ENCODE measurements at regions not wholly inside any gene's neighbourhood (a gene's known extent, or its start where the extent isn't known, plus 50 kb on each side); places are given as distances from the start of the nearest gene placed in this dataset.

- no peaks in the 10 kb centered on the region for H3K9me3 ChIP-seq (ENCODE audit: insufficient read depth, low read length, severe bottlenecking)
- H2AFZ ChIP-seq (ENCODE audit: low read depth, low read length), result no peak overlapping the region
- H3K36me3 ChIP-seq (ENCODE audit: insufficient read depth, low read length), result no peaks in the 10 kb centered on the region
- no peak overlapping the region for H3K4me3 ChIP-seq (ENCODE audit: low read depth in 1 of 2, low read length in 2 of 2)
- TF ChIP-seq EZH2 (IDR thresholded peaks at IDR 0.05; ENCODE audit: borderline replicate concordance, low read depth, low read length, severe bottlenecking), result no peak
- TF ChIP-seq CTCF (IDR thresholded peaks at IDR 0.05; ENCODE audit: borderline replicate concordance, extremely low read depth, low read length, poor library complexity, severe bottlenecking), result no peak
- H3K27me3 ChIP-seq (ENCODE audit: insufficient read depth, low read length, poor library complexity), result peaks cover 14% of the 10 kb centered on the region
- no peak overlapping the region for H3K27ac ChIP-seq (ENCODE audit: low read length)
- no peaks in the 10 kb centered on the region for H3K4me1 ChIP-seq (ENCODE audit: insufficient read depth, low read length)
- no peaks in the 10 kb centered on the region for H3K79me2 ChIP-seq (ENCODE audit: insufficient read depth, low read length)
- DNase-seq, result no peak
- no peak overlapping the region for H3K9ac ChIP-seq (ENCODE audit: low read depth, low read length)
- no peaks in the 10 kb centered on the region for H4K20me1 ChIP-seq (ENCODE audit: insufficient read depth, low read length)
- ATAC-seq (ENCODE audit: insufficient read depth, low read depth), result no peak
- H3K4me2 ChIP-seq (ENCODE audit: insufficient read depth, low read length), result no peak overlapping the region
These were observed 248.0 kb upstream of the P2RY1 start for GRCh38 chr3:152586974-152587373.

- no peak overlapping the region for H3K4me2 ChIP-seq (ENCODE audit: insufficient read depth, low read length)
- DNase-seq (no peak), ATAC-seq (ENCODE audit: insufficient read depth, low read depth) (no peak)
- H4K20me1 ChIP-seq (ENCODE audit: insufficient read depth, low read length), result no peaks in the 10 kb centered on the region
- H3K79me2 ChIP-seq (ENCODE audit: insufficient read depth, low read length), result no peaks in the 10 kb centered on the region
- TF ChIP-seq CTCF (IDR thresholded peaks at IDR 0.05; ENCODE audit: borderline replicate concordance, extremely low read depth, low read length, poor library complexity, severe bottlenecking) (no peak), EZH2 (IDR thresholded peaks at IDR 0.05; ENCODE audit: borderline replicate concordance, low read depth, low read length, severe bottlenecking) (no peak)
- no peaks in the 10 kb centered on the region for H3K9me3 ChIP-seq (ENCODE audit: insufficient read depth, low read length, severe bottlenecking)
- H3K36me3 ChIP-seq (ENCODE audit: insufficient read depth, low read length), result no peaks in the 10 kb centered on the region
- peaks cover 19% of the 10 kb centered on the region for H3K27me3 ChIP-seq (ENCODE audit: insufficient read depth, low read length, poor library complexity)
- H2AFZ ChIP-seq (ENCODE audit: low read depth, low read length), result no peak overlapping the region
- no peaks in the 10 kb centered on the region for H3K4me1 ChIP-seq (ENCODE audit: insufficient read depth, low read length)
- no peak overlapping the region for H3K9ac ChIP-seq (ENCODE audit: low read depth, low read length)
- H3K4me3 ChIP-seq (ENCODE audit: low read depth in 1 of 2, low read length in 2 of 2), result no peak overlapping the region
- H3K27ac ChIP-seq (ENCODE audit: low read length), result no peak overlapping the region
These were observed 247.1 kb upstream of the P2RY1 start for GRCh38 chr3:152587861-152588260.

- Histone ChIP-seq H3K79me2 (ENCODE audit: insufficient read depth, low read length) (no peaks in the 10 kb centered on the region), H3K27ac (ENCODE audit: low read length) (no peak overlapping the region), H3K4me2 (ENCODE audit: insufficient read depth, low read length) (no peak overlapping the region), H3K4me3 (ENCODE audit: low read depth in 1 of 2, low read length in 2 of 2) (no peak overlapping the region), H3K9ac (ENCODE audit: low read depth, low read length) (no peak overlapping the region), H2AFZ (ENCODE audit: low read depth, low read length) (no peak overlapping the region), H3K27me3 (ENCODE audit: insufficient read depth, low read length, poor library complexity) (peaks cover 20% of the 10 kb centered on the region), H3K36me3 (ENCODE audit: insufficient read depth, low read length) (no peaks in the 10 kb centered on the region), H4K20me1 (ENCODE audit: insufficient read depth, low read length) (no peaks in the 10 kb centered on the region), H3K9me3 (ENCODE audit: insufficient read depth, low read length, severe bottlenecking) (no peaks in the 10 kb centered on the region), H3K4me1 (ENCODE audit: insufficient read depth, low read length) (no peaks in the 10 kb centered on the region)
- TF ChIP-seq EZH2 (IDR thresholded peaks at IDR 0.05; ENCODE audit: borderline replicate concordance, low read depth, low read length, severe bottlenecking) (no peak), CTCF (IDR thresholded peaks at IDR 0.05; ENCODE audit: borderline replicate concordance, extremely low read depth, low read length, poor library complexity, severe bottlenecking) (no peak)
- ATAC-seq (ENCODE audit: insufficient read depth, low read depth), result no peak
- DNase-seq, result no peak
These were observed 245.3 kb upstream of the P2RY1 start for GRCh38 chr3:152589644-152590043.

- peaks cover 14% of the 10 kb centered on the region for H3K27me3 ChIP-seq (ENCODE audit: insufficient read depth, low read length, poor library complexity)
- no peak for TF ChIP-seq EZH2 (IDR thresholded peaks at IDR 0.05; ENCODE audit: borderline replicate concordance, low read depth, low read length, severe bottlenecking)
- TF ChIP-seq CTCF (IDR thresholded peaks at IDR 0.05; ENCODE audit: borderline replicate concordance, extremely low read depth, low read length, poor library complexity, severe bottlenecking), result no peak
- no peaks in the 10 kb centered on the region for H3K9me3 ChIP-seq (ENCODE audit: insufficient read depth, low read length, severe bottlenecking)
- H3K36me3 ChIP-seq (ENCODE audit: insufficient read depth, low read length), result no peaks in the 10 kb centered on the region
- no peaks in the 10 kb centered on the region for H4K20me1 ChIP-seq (ENCODE audit: insufficient read depth, low read length)
- no peak overlapping the region for H3K4me3 ChIP-seq (ENCODE audit: low read depth in 1 of 2, low read length in 2 of 2)
- H3K79me2 ChIP-seq (ENCODE audit: insufficient read depth, low read length), result no peaks in the 10 kb centered on the region
- peaks cover 2% of the 10 kb centered on the region; the same call in 1 of the 2 replicates for H3K4me1 ChIP-seq (ENCODE audit: insufficient read depth, low read length)
- no peak for DNase-seq
- no peak overlapping the region for H3K9ac ChIP-seq (ENCODE audit: low read depth, low read length)
- H3K27ac ChIP-seq (ENCODE audit: low read length), result no peak overlapping the region
- no peak overlapping the region for H3K4me2 ChIP-seq (ENCODE audit: insufficient read depth, low read length)
- no peak for ATAC-seq (ENCODE audit: insufficient read depth, low read depth)
- H2AFZ ChIP-seq (ENCODE audit: low read depth, low read length), result no peak overlapping the region
These were observed 243.4 kb upstream of the P2RY1 start for GRCh38 chr3:152591515-152591914.

Measured in DND-41 (cell line).